GM21723 (cell line): ENCODE measurements at regions not wholly inside any gene's neighbourhood (a gene's known extent, or its start where the extent isn't known, plus 50 kb on each side); places are given as distances from the start of the nearest gene placed in this dataset.
"Not testable (repeated sequence)": the region's sequence is repeated elsewhere in the genome, so short reads cannot be mapped to it uniquely, and the experiment has no call there.

Source experiments
- ATAC-seq: cut with Tn5 transposase; IDR thresholded peaks from one replicate; pipeline ENCODE4 v1.9.1; 2021; ENCODE audit warnings: mild to moderate bottlenecking, moderate library complexity; ENCODE audit not compliant: unreplicated experiment

DNA sequence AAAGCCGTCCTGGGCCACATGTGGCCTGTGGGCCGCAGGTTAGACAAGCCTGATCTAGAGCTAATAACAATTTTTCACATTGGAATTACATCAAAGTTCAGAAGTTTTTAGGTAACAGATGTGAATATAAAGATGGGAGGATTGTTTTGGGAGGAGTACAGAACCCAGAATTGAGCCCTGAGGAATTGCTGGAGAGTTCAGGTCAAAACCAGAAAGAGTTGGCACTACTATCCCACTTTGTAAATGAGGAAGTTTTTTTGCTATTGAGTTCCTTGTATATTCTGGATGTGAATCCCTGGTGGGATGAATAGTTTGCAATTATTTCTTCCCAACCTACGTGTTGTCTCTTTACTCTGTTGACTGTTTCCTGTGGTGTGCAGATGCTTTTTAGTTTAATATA, 109.5 kb upstream of the LIPC start:
- no peak for ATAC-seq

DNA sequence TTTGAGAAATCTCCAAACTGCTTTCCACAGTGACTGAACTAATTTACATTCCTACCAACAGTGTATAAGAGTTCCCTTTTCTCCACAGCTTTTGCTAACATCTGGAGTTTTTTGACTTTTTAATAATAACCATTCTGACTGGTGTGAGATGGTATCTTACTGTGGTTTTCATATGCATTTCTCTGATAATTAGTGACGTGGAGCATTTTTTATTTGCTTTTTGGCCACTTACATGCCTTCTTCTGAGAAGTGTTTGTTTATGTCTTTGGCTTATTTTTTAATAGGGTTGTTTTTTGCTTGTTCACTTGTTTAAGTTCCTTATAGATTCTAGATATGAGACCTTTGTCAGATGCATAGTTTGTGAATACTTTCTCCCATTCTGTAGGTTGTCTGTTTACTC, 108.5 kb upstream of the LIPC start:
- not testable (repeated sequence) for ATAC-seq

DNA sequence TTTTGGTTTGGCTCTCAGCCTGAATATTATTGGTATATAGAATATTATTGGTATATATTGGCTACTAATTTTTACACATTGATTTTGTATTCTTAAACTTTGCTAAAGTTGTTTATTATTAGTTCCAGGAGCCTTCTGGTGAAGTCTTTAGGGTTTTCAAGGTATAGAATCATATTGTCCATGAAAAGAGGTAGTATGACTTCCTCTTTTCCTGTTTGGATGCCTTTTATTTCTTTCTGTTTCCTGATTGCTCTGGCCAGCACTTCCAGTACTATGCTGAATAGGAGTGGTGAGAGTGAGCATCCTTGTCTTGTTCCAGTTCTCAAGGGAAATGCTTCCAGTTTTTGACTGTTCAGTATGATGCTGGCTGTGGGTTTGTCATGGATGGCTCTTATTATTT, 107.3 kb upstream of the LIPC start:
- ATAC-seq, result no peak

DNA sequence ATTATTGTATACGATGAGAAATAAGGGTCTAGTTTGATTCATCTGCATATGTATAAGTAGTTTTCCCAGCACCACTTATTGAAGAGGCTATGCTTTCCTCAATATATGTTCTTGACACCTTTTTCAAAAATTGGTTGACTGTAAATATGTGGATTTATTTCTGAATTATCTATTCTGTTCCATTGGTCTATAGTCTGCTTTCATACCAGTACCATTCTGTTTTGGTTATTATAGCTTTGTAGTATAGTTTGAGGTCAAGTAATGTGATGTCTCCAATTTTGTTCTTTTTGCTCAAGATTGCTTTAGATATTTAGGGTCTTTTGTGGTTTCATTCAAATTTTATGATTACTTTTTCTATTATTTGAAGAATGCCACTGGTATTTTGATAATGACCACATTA, 103.8 kb upstream of the LIPC start:
- no peak for ATAC-seq

DNA sequence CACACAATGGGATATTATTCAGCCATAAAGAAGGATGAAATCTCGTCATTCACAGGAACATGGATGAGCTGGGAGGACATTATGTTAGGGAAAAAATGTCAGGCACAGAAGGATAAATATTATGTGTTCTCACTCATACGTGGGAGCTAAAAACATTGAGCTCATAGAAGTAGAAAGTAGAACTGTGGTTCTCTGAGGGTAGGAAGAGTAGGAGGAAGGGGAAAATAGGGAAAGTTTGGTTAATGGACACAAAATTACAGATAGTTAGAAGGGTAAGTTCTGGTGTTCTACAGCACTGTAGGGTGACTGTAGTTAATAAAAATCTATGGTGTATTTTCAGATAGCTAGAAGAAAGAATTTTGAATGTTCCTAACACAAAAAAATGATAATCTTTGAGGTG, 102.6 kb upstream of the LIPC start:
- no peak for ATAC-seq

DNA sequence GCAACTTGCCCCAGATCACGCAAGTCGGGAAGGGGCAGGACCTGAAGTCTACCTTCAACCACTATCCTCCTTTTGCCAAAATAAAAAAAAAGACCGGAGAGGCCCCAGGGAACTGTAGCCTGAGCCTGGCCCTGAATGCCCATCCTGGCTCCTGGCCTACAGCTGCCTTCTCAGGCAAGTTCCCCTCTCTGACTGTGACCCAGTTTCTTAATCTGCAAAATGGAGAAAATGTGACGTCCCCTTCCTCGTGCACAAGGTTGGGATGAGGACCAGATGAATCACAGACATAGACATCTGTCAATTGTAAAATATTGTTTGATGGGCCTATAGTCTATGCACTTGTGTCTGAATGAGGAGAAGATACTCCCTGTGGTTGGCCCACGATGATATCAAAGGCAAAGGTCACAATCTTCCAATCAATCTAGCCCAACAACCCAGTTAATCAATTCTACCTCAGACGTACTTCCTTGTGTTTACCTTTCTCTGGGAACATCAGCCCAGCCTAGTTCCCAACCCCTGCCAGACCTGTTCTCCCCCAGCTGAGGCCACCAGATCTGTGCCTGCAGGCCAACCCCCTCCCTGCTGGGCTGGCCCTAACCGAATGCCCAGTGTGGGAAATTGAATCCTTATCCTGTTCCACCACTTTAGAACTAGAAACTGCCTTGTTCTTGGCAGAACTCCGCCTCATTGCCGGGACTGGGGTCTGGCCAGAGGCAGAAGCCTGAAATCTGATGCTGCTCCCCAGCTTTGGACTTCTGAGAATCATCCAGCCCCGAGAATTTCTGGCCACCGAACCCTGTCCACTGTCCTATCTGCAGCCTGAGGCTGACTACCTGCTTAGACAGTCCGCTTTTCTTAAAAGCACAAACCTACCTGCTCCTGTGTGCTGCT, 101.8 kb upstream of the LIPC start:
- no peak for ATAC-seq

DNA sequence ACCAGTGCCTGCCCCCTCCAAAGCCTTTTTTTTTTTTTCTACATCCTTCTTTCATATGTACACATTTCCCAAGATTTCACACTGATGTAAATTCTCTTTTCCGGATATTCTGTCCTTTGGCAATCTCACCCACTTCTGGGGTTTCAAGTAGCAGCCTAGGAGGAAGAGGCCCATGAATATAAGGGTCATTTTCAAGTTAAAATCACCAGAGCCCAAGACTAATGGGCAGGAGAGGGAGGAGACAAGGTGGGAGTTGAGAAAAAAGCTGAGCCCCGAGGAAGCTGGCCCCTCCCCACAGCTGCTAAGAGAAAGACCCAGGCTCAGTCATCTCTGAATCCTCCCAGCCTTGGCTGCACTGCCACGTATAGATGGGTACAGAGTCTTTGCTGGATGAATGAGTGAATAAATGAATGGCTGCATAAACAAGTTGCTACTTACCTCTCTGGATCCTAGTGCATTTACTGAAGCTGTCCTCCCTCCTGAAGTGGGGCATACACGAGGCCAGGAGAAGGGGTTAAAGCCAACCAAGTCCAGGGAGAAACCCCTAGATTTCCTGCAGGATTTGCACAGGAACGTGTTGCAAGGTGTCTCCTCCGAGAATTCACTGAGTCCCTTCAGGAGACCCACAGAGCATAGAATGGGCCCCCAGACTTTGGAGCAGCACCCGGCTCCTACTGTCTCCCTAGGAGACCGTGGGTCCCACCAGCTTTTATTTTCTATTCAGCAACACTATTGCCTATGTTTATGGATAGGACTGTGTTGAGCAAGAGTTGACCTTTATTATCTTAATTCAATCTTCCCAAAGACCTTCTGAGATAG, 100.8 kb upstream of the LIPC start:
- ATAC-seq, result no peak

DNA sequence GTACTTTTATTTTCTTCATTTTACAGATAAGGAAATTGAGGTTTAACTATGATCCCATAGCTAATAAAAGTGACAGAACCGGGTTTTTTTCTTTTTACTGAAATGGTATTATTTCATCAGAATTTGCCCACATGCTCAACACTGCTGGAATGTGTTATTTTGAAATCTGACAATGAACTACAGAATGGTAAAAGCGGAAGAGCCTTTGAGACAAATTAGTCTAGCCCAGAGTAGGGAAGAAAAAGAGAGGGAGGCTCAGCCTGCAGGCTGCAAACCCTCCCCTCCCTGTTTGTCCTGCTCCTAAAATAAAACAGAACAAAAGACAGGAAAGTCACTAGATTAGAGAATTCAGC, 100.3 kb upstream of the LIPC start:
- no peak for ATAC-seq

DNA sequence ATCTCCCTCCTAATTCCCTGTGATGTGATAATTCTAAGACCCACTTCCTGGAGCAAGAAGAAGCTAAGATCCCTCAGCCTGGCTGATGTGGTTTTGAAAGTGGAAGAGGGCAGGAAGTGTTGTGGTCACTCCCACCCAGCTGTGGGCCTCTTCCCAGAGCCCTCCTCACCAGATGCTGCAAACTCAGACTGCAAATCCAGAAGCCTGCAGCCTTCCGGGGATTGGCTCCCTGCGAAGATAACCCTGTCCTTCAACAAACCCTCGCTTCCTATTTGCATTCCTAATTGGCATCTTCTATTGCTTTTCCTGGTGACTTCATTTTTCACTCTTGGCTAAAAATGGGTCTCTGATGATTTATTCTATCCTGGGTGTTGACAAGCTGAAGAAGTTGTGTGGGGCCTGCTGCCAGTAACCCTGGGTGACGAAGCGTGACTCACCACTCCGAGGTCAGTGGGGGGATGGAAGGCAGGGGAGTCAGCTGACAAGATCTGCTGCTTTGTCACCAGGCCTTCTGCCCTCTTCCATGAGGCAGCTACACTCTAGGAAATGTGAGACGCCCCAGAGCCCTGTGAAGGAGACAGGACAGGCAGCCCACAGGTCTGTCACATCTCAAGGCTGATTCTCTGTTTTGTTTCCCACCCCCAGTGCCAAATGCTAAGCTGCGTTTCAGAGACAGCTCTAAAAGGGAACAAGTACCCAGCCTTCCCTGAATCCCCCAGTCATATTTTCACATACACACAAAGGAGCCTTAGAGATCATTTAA, 99.7 kb upstream of the LIPC start:
- peak; percentile 75 for ATAC-seq

DNA sequence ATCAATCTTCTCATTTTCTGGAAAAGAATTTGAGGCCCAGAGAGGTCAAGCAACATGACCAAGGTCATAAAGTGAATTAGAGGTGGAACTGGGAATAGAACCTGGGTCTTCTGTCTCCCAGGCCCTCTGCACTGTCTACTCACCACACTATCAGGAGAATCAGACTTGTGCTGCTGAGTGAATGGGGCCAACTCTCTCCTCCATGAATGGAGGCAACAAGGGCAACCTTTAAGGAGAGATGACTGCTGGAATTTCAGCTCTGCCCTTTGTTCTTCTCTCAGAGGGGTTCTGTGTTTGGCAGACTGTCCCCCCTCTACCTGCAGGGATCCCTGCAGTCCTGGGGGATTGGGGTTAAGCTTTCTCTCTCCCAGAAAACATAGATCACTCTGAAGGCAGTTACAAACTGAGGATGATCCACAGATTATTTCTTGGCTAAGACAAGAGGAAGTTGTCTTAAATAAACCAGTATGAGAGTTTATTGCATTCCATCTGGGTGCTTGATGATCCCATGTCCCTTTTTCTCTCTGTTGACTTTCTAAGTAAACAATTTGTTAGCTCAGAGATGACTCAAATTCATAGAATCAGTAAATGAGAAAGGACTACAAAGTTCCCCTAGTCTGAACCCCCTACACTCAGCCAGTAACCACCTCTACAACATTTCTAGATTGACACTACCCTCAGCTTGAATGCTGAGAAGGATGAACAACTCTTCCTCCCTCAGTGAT, 99.0 kb upstream of the LIPC start:
- no peak for ATAC-seq

DNA sequence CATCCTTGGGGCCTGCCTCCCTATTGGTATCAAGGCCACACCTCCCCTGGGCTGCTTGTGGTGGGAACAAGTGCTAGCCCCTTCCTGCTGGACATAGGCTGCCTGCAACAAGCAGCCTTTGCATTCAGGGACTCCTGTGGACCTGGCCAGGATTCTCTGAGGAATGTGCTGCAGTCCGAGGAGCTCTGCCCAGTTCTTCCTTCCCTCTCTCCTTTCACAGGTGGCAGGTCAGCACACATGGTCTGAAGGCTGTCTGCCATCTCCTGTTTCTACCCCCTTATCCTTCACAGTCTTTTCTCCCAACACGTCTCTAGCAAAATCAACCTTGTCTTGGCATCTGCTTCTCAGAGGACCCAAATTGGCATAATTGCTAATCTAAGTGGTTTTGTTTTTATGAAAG, 97.0 kb upstream of the LIPC start:
- no peak for ATAC-seq

DNA sequence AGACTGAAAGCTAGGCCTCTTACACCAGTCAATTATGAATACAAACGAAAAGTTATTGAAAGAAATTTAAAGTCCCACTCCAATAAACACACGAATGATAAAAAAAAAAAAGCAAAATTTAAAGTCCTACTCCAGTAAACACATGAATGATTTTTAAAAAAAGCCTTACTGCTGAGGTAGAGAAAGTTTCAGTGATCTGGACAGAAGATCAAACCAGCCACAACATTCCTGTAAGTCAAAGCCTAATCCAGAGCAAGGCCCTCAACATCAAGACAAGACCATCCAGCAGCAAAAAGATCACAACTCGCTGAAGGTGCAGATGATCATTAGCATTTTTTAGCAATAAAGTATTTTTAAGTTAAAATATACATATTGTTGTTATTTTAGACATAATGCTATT, 95.6 kb upstream of the LIPC start:
- no peak for ATAC-seq

DNA sequence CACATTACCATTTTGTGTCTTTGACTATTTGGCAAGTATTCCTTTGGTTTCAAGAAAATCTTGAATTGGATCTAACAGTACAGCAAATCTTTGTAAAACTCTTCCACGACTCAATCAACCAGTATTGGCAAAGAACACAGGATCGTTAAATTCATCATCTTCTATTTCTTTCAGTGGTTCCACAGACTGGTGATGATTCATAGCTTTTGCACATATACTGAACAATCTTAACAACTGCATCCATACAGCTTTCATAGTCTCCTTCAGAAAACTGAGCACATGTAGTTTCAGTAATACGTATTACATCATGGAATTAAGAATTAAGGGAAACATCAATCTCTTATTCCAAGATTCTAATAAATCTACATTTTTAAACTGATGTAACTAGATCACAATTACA, 91.6 kb upstream of the LIPC start:
- no peak for ATAC-seq

DNA sequence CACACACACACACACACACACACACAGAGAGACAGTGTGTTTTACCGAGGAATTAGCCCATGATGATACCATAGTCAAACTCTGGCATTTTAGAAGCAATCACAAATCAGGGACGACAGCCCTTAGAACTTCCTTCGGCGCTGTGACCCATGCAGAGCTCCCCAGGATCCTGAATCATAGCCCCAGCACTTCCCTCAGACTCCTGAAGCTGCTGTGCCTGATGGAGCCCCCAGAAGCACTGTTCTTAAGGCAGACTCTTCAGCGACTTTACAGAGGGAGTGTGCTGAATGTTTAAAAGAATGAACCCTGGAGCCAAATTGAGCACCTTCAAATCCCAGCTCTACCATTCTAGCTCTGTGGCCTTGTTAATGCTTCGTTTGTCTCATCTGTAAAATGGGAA, 89.3 kb upstream of the LIPC start:
- ATAC-seq, result no peak

DNA sequence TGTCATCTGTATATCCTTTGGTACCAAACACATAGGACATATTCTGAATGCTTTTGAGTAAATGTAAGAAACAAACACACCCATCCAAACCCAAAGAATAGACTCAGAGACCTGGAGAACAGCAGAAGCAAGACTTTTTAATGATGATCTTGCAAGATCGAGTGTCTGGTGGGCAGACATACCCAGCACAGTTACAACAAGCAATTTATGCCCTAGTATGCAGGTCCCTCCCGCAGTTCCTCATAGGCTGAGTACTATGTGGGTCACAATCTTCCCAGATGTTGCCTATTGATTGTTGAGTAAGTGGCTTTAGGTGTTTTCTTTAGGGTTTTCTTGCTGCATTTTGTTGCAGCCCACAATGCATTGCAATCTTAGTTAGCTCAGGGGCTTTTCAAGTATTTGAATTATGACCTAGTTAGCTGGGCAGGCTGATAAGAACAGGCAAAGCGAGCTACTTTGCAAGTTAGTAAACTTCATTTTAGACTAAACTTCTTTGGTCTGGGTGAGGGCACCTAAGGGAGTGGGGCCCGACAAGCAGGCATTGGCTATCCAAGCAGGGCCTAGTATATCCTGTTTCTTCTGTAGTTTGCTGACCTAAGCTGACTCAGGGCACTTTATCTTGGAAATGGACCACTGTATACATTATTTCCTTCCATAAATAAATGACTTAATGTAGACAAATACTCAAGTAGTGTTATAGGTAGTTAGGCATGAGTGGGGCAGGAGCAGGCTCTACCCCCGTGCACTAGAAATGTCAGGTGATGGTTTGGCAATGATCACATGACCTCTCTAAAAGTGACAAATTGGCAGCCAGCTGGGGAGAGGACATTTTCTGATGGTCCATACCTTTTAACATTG, 87.3 kb upstream of the LIPC start:
- no peak for ATAC-seq

DNA sequence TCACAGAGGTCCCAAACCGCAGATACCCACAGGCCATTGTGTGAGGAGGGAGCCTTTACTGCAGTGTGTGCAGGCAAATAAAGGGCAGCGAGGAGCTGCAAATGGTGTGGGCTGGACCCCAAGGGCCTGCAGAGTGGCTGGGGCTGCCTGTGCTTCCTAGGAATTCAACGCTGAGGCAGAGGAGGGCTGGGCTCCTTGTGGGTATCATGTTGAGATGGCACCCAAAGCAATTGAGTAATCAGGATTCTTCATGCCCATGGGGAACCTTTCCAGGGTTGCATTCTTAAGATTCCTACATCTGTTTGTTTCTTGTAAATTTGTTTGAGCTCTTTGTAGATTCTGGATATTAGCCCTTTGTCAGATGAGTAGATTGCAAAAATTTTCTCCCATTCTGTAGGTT, 85.4 kb upstream of the LIPC start:
- ATAC-seq, result no peak

DNA sequence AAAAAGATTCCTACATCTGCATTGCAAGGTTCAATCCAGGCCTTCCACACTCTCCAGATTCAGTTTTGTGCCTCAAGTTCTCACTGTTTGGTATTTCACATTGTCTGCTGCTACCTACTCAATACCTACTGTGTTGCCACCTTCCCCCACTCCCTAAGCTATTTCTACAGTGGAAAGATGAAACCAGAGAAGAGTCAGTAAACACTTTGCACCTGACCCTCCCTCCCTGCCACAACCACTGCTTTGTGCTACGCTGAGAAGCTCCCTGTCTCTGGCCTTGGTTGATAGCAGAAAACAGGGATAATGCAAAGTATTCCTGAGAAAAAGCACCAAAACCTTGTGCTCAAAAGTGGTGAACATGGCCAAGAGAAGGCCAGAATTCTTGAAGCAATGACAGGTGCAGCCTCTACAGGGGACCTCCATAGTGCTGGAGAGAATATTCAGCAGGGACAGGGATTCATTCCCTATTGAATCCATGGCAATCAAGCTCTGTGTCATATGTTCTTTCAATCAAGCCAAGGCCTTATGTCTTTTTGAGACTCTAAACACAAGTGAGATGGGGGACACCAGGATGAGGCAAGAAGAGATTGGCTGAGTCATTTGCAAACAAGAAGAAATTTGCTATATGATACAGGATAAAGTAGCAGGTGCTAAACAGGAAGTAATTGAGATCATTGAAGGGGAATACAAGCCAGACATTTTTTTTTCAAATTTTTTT, 83.5 kb upstream of the LIPC start:
- ATAC-seq, result no peak

DNA sequence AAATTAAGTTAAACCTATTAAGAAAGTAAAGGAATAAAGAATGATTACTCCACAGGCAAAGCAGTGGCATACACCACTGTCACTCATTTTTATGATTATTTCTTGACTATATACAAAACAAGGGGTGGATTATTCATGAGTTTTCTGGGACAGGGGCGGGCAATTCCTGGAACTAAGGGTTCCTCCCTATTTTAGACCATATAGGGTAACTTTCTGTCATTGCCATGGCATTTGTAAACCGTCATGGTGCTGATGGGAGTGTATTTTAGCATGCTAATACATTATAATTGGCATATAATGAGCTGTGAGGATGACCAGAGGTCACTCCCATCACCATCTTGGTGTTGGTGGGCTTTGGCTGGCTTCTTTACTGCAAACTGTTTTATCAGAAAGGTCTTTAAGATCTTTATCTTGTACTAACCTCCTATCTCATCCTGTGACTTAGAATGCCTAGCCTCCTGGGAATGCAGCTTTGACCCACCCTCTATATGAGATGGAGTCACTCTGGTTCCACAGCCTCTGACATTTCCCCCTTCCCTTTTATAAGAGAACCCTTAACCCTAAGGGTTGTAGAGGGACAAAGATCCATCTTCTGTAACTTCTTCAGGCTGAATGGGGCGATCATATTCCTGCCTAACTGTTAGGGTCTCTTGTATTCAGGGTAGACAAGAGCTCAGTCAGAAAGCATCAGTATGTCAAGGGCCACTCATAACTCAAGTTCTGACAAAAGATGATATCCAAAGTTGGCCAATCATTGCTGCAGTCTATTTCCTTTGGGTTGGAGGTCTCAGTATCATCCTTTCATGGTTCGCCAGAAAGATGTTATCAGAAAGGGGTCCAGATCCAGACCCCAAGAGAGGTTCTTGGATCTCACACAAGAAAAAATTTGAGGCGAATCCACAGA, 79.5 kb upstream of the LIPC start:
- ATAC-seq, result no peak
